ENCODE measurements at regions not wholly inside any gene's neighbourhood (a gene's known extent, or its start where the extent isn't known, plus 50 kb on each side); places are given as distances from the start of the nearest gene placed in this dataset.
A peak's percentile ranks its signal among the peaks of the same experiment; 100 is the strongest.

- DNase-seq (ENCODE audit: extremely low spot score): peak; percentile 11
- CTCF ChIA-PET: interaction anchor here (1.5 kb wide), 1 partner anchor 11 kb away, joined by 5 read pairs; no protein-coding TSS in a partner anchor
- no peak for TF ChIP-seq CTCF (IDR thresholded peaks at IDR 0.05; ENCODE audit: control extremely low read depth, extremely low read depth, low read depth, missing control alignments)
- POLR2A ChIA-PET: no interaction called here
Observed at GRCh38 chr17:83144421-83145357, 65.3 kb downstream of the METRNL start.

DNA sequence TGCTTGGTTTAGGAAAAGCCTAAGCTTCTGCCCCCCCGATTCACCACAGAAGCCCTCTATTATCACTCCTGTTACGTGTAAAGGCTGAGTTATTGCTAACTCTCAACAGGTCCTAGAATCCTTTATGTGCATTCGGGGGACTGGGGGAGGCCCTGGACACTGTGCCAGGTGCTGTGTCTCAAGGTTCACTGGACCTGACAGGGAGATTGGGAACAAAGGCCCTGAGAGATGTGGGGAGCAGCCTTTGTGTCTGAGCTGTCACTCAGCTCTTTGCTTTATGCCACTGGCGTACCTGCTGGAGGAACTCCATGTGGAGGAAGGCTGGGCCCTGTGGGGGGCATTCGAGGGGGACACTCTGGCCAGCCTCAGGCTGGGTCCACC lies 65.9 kb downstream of the METRNL start:
- no peak for TF ChIP-seq CTCF (IDR thresholded peaks at IDR 0.05; ENCODE audit: control extremely low read depth, extremely low read depth, low read depth, missing control alignments)
- no peak for DNase-seq (ENCODE audit: extremely low spot score)
- POLR2A ChIA-PET: no interaction called here
- CTCF ChIA-PET: no interaction called here

DNA sequence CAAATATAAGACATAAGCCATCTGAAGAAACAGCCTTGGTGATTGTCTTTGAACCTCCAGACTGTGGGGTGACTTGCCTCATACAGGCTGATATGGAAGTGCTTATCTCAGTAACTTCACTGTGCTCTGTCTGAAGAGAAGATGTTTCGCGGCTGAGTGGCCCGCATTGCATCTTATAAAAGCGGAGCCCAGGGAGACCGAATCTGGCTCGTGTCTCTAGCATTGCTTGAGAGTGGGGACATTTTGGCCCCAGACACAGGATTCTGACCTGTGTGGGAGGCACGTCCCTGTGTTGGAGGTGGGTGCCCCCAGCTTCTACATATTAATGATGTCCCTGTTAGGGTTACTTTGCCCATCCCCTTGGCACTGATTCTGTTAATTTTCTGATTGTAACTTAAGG lies 66.4 kb downstream of the METRNL start:
- DNase-seq (ENCODE audit: extremely low spot score): no peak
- TF ChIP-seq CTCF (IDR thresholded peaks at IDR 0.05; ENCODE audit: control extremely low read depth, extremely low read depth, low read depth, missing control alignments): no peak
- ChIA-PET CTCF (no interaction called here), POLR2A (no interaction called here)

- ChIA-PET CTCF (no interaction called here), POLR2A (no interaction called here)
- DNase-seq (ENCODE audit: extremely low spot score): no peak
- TF ChIP-seq CTCF (IDR thresholded peaks at IDR 0.05; ENCODE audit: control extremely low read depth, extremely low read depth, low read depth, missing control alignments): no peak
Observed at GRCh38 chr17:83146347-83146746, 66.9 kb downstream of the METRNL start.

GRCh38 chr17:83147280-83147679 lies 67.9 kb downstream of the METRNL start:
- CTCF ChIA-PET: no interaction called here
- no peak for TF ChIP-seq CTCF (IDR thresholded peaks at IDR 0.05; ENCODE audit: control extremely low read depth, extremely low read depth, low read depth, missing control alignments)

GRCh38 chr17:83148317-83149028 lies 69.1 kb downstream of the METRNL start:
- POLR2A ChIA-PET: no interaction called here
- CTCF ChIA-PET: no interaction called here
- DNase-seq (ENCODE audit: extremely low spot score): no peak
- TF ChIP-seq CTCF (IDR thresholded peaks at IDR 0.05; ENCODE audit: control extremely low read depth, extremely low read depth, low read depth, missing control alignments): no peak

More at GRCh38 chr17:83147280-83147679, 67.9 kb downstream of the METRNL start:
- no peak for DNase-seq (ENCODE audit: extremely low spot score)
- POLR2A ChIA-PET: no interaction called here

Data from GM10248 (cell line).